ENCODE measurements at regions not wholly inside any gene's neighbourhood (a gene's known extent, or its start where the extent isn't known, plus 50 kb on each side); places are given as distances from the start of the nearest gene placed in this dataset.

DNA sequence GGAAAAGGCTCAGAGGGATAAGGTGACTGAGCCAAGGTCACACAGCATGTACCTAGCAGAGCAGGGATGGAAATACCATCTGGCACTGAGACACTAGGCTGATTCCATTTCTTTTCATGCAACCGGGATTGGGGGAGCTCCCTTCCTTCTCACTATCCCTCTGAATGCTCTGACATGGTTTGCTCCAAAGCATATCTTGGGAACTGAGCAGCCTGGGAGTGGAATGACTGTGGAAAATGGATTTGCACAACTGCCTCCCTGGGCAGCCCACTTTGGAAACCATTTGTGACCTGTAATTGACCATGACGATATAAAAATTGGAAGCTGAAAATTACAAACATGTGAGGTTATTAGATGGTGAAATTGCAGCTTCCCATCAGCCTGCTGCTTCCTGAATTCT is 309.0 kb upstream of the CHD6 start:
- TF ChIP-seq, protein P1, sequence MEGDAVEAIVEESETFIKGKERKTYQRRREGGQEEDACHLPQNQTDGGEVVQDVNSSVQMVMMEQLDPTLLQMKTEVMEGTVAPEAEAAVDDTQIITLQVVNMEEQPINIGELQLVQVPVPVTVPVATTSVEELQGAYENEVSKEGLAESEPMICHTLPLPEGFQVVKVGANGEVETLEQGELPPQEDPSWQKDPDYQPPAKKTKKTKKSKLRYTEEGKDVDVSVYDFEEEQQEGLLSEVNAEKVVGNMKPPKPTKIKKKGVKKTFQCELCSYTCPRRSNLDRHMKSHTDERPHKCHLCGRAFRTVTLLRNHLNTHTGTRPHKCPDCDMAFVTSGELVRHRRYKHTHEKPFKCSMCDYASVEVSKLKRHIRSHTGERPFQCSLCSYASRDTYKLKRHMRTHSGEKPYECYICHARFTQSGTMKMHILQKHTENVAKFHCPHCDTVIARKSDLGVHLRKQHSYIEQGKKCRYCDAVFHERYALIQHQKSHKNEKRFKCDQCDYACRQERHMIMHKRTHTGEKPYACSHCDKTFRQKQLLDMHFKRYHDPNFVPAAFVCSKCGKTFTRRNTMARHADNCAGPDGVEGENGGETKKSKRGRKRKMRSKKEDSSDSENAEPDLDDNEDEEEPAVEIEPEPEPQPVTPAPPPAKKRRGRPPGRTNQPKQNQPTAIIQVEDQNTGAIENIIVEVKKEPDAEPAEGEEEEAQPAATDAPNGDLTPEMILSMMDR (IDR thresholded peaks at IDR 0.05; ENCODE audit: insufficient read depth, missing control alignments): no peak
- FAIRE-seq (no peak), DNase-seq (ENCODE audit: insufficient read length, low spot score) (no peak)

DNA sequence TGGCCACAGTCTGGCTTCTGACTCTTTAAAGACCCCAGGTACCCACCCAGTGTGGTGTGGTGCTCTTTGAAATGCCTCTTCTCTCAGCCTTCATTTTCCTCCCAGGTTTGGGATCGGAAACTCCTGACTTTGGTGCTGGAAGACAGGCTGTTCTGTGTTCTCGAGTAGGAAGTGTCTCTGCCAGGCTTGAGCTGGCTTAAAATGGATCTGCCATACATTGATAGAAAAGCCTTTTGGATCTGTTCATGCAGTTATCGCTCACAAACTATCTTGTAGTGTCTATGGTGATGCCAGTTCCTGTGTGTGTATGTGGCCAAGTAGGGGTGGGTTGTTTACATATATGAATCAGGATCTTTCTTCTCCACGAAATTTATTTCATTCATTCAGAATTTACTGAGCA is 307.3 kb upstream of the CHD6 start:
- FAIRE-seq: no peak
- no peak for DNase-seq (ENCODE audit: insufficient read length, low spot score)

DNA sequence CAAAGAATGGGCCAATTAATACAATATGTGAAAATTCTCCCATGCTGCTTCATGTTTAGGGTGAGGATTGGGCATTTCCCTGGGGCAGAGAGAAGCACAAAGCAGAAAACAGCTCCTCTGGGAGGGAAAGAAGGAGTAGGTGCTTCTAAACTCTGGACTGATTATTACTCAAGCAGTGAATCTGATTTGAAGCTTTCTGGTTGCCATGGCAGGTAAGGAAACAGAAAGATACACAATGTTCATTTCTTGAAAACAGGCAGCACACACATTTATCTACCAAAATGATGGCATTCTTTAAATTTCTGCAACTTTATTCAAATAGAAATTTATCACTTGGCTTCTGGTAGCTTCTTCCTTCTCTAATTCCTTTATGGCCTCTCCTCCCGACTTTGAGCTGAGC is 305.4 kb upstream of the CHD6 start:
- FAIRE-seq: no peak
- no peak for DNase-seq (ENCODE audit: insufficient read length, low spot score)
- TF ChIP-seq, protein P1 (IDR thresholded peaks at IDR 0.05; ENCODE audit: insufficient read depth, missing control alignments): no peak

More for the DNA sequence above, 307.3 kb upstream of the CHD6 start:
- TF ChIP-seq, protein P1 (IDR thresholded peaks at IDR 0.05; ENCODE audit: insufficient read depth, missing control alignments): no peak

- TF ChIP-seq, protein P1 (IDR thresholded peaks at IDR 0.05; ENCODE audit: insufficient read depth, missing control alignments): no peak
- FAIRE-seq (no peak), DNase-seq (ENCODE audit: insufficient read length, low spot score) (no peak)
These were observed 295.0 kb upstream of the CHD6 start for GRCh38 chr20:41913146-41913545.

DNA sequence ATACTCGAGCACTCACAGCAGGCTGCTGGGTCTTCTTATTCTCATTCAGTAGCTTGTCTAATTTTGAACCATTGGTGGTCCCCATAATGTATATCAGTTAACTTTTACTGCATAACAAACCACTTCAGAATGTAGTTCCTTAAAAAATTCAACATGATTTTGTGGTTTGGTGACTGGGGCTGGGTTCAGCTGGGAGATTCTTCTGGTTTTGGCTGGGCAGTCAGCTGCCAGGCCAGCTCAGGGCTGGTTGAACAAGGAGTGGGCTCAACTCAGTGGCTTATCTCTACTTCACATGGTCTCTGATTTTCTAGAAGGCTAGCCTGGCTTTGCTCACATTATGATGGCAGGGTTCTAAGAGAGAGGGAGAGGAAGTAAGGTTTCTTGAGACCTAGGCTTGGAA is 292.4 kb upstream of the CHD6 start:
- DNase-seq (ENCODE audit: insufficient read length, low spot score) (no peak), FAIRE-seq (no peak)
- TF ChIP-seq, protein P1 (IDR thresholded peaks at IDR 0.05; ENCODE audit: insufficient read depth, missing control alignments): no peak

- TF ChIP-seq, protein P1 (IDR thresholded peaks at IDR 0.05; ENCODE audit: insufficient read depth, missing control alignments): no peak
- FAIRE-seq (no peak), DNase-seq (ENCODE audit: insufficient read length, low spot score) (no peak)
These were observed 287.0 kb upstream of the CHD6 start for GRCh38 chr20:41905199-41905598.

DNA sequence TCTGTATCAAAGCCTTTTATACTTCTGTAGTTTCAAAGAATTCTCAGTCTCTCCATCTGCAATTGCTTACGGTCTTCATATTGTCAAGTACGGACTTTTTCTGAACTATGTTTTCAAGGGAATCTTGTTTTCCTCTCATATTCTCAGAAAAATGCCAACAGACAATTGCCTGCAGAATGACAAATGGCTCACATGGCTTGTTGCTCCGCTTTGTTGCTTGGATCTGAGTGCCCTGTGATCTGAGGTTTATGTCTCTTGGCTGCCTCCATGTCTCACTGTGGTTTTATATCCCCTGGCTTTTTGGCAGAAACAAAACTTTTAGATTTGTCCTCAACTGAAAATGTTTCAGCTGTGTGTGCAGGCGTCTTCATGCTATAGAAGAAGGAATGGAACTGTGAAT is 285.4 kb upstream of the CHD6 start:
- no peak for FAIRE-seq
- DNase-seq (ENCODE audit: insufficient read length, low spot score): no peak
- TF ChIP-seq, protein P1 (IDR thresholded peaks at IDR 0.05; ENCODE audit: insufficient read depth, missing control alignments): no peak
